GM13977 (cell line): ENCODE measurements at regions not wholly inside any gene's neighbourhood (a gene's known extent, or its start where the extent isn't known, plus 50 kb on each side); places are given as distances from the start of the nearest gene placed in this dataset.

Source experiments
- DNase-seq: peaks from one replicate; pipeline ENCODE4 v3.0.0; 2012; ENCODE audit warnings: low spot score
- CTCF ChIP-seq: IDR thresholded peaks from 2 replicates; pipeline ENCODE4 v1.5.1; 2012; ENCODE audit warnings: mild to moderate bottlenecking, control low read depth; ENCODE audit not compliant: insufficient read depth; ENCODE audit errors: extremely low read depth, missing control alignments
- in situ Hi-C: fragments of 300-500 bp; cut with MboI; formaldehyde crosslinking; loops from one replicate; pipeline ENCODE4 v1.12.0; 2022; ENCODE audit warnings: low sequenced_read_pairs, low pct_unique_long_range_greater_than_20kb, mixed read lengths, inconsistent platforms; ENCODE audit not compliant: unreplicated experiment

GRCh38 chrX:9196961-9197640 lies 163.2 kb upstream of the FAM9B start:
- DNase-seq, result no peak
- TF ChIP-seq CTCF, result no peak
- in situ Hi-C loops, result no loop called here

GRCh38 chrX:9204560-9204959 lies 170.6 kb upstream of the FAM9B start:
- in situ Hi-C loops, result no loop called here
- DNase-seq, result no peak
- TF ChIP-seq CTCF, result no peak

GRCh38 chrX:9205599-9206223 lies 171.8 kb upstream of the FAM9B start:
- no peak for TF ChIP-seq CTCF
- DNase-seq, result no peak
- in situ Hi-C loops, result no loop called here

- DNase-seq, result no peak
- in situ Hi-C loops, result no loop called here
- no peak for TF ChIP-seq CTCF
Observed at GRCh38 chrX:9207142-9207541, 173.2 kb upstream of the FAM9B start.

- no peak for DNase-seq
- no peak for TF ChIP-seq CTCF
- in situ Hi-C loops, result no loop called here
Observed at GRCh38 chrX:9211269-9211668, 177.3 kb upstream of the FAM9B start.

GRCh38 chrX:9221781-9222180 lies 187.9 kb upstream of the FAM9B start:
- no peak for DNase-seq
- in situ Hi-C loops, result no loop called here
- TF ChIP-seq CTCF, result no peak
